HepG2 (cell line): ENCODE measurements at regions not wholly inside any gene's neighbourhood (a gene's known extent, or its start where the extent isn't known, plus 50 kb on each side); places are given as distances from the start of the nearest gene placed in this dataset.

Experiments
- DPF2 ChIP-seq: sonication (generic); formaldehyde crosslinking; IDR thresholded peaks from 2 replicates; pipeline ENCODE4 v1.4.0; 2020; ENCODE audit warnings: mild to moderate bottlenecking, low read depth, missing genetic modification reagents, borderline replicate concordance
- HMG20A ChIP-seq: IDR thresholded peaks from 2 replicates; pipeline ENCODE4 v1.6.1; 2016; ENCODE audit warnings: borderline replicate concordance
- MATR3 ChIP-seq: sonication (generic); formaldehyde crosslinking; IDR thresholded peaks from 2 replicates; pipeline ENCODE4 v1.4.0; 2020; ENCODE audit warnings: missing genetic modification reagents
- MLLT10 ChIP-seq: sonication (generic); formaldehyde crosslinking; IDR thresholded peaks from 2 replicates; pipeline ENCODE4 v1.4.0; 2020; ENCODE audit warnings: missing genetic modification reagents
- ZNF563 ChIP-seq: sonication (generic); formaldehyde crosslinking; IDR thresholded peaks from 2 replicates; pipeline ENCODE4 v1.8.0; 2022; ENCODE audit warnings: mild to moderate bottlenecking, moderate library complexity, missing genetic modification reagents
- ZSCAN12 ChIP-seq: sonication (generic); formaldehyde crosslinking; IDR thresholded peaks from 2 replicates; pipeline ENCODE4 v1.9.0; 2021; ENCODE audit warnings: mild to moderate bottlenecking, missing genetic modification reagents
- ZSCAN9 ChIP-seq: IDR thresholded peaks from 2 replicates; pipeline ENCODE4 v1.6.1; 2016; ENCODE audit warnings: borderline replicate concordance
- TF ChIP-seq, protein P1 (sequence below): sonication (generic); formaldehyde crosslinking; IDR thresholded peaks from 2 replicates; pipeline ENCODE4 v1.4.0; 2020; ENCODE audit warnings: mild to moderate bottlenecking, missing genetic modification reagents
- TF ChIP-seq, protein P2 (sequence below): sonication (generic); formaldehyde crosslinking; IDR thresholded peaks from 2 replicates; pipeline ENCODE4 v1.4.0; 2020; ENCODE audit warnings: missing genetic modification reagents
- TF ChIP-seq, protein P3 (sequence below): sonication (generic); formaldehyde crosslinking; IDR thresholded peaks from 2 replicates; pipeline ENCODE4 v1.8.1; 2023; ENCODE audit warnings: mild to moderate bottlenecking, missing genetic modification reagents, borderline replicate concordance

DNA sequence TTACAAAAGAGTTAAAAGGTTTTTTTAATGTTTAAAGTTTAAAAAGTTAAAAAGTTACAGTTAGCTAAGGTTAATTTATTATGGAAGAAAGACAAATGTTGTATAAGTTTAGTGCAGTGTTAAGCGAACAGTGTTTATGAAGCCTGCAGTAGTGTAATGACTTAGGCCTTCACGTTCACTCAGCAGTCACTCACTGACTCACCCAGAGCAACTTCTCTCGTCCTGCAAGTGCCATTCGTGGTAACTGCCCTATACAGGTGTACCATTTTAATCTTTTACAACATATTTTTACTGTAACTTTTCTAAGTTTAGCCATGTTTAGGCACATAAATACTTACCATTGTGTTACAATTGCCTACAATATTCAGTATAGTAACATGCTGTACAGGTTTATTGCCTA is 398.2 kb upstream of the NBEA start (continued):
- TF ChIP-seq, protein P1, sequence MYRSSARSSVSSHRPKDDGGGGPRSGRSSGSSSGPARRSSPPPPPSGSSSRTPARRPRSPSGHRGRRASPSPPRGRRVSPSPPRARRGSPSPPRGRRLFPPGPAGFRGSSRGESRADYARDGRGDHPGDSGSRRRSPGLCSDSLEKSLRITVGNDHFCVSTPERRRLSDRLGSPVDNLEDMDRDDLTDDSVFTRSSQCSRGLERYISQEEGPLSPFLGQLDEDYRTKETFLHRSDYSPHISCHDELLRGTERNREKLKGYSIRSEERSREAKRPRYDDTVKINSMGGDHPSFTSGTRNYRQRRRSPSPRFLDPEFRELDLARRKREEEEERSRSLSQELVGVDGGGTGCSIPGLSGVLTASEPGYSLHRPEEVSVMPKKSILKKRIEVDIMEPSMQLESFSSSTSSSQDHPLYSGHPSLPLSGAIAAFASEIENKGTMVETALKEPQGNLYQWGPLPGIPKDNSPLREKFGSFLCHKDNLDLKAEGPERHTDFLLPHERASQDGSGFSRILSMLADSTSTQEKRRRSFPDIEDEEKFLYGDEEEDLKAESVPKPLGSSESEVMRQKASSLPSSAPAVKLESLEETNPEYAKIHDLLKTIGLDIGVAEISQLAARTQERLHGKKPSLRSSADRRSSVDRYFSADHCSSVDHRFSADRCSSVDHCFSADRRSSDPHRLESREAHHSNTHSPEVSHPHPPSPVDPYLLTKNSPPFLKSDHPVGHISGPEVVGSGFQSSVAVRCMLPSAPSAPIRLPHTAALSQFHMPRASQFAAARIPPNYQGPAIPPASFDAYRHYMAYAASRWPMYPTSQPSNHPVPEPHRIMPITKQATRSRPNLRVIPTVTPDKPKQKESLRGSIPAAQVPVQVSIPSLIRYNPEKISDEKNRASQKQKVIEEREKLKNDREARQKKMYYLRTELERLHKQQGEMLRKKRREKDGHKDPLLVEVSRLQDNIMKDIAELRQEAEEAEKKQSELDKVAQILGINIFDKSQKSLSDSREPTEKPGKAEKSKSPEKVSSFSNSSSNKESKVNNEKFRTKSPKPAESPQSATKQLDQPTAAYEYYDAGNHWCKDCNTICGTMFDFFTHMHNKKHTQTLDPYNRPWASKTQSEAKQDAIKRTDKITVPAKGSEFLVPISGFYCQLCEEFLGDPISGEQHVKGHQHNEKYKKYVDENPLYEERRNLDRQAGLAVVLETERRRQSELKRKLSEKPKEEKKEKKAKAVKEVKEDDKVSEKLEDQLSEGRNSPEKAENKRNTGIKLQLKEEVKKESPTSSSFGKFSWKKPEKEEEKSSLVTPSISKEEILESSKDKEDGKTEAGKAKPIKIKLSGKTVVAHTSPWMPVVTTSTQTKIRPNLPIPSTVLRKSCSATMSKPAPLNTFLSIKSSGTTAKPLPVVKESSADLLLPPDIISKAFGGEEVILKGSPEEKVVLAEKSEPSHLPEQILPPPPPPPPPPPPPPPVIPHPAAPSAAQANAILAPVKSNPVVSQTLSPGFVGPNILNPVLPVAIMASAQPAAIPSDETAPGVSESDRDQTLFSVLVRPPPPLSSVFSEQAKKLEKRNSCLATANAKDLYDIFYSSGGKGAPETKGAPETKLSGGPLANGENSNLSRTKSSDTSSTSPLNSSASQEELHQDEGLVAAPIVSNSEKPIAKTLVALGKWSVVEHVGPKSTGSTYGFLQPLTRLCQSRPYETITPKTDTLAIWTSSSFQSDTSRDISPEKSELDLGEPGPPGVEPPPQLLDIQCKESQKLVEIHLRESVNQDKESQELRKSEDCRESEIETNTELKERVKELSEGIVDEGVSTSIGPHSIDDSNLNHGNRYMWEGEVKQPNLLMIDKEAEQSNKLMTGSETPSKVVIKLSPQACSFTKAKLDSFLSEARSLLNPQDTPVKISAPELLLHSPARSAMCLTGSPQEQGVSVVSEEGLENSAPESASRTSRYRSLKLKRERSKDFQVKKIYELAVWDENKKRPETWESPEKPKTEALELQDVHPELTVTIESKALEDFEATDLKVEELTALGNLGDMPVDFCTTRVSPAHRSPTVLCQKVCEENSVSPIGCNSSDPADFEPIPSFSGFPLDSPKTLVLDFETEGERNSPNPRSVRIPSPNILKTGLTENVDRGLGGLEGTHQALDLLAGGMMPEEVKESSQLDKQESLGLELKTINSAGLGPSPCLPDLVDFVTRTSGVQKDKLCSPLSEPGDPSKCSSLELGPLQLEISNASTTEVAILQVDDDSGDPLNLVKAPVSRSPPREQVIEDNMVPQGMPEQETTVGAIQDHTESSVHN (CRISPR knock-in tag) = no peak
- TF ChIP-seq MLLT10 = no peak
- no peak for TF ChIP-seq HMG20A (CRISPR knock-in tag)
- TF ChIP-seq, protein P2, sequence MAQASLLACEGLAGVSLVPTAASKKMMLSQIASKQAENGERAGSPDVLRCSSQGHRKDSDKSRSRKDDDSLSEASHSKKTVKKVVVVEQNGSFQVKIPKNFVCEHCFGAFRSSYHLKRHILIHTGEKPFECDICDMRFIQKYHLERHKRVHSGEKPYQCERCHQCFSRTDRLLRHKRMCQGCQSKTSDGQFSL (CRISPR knock-in tag) = no peak
- TF ChIP-seq DPF2 = no peak
- no peak for TF ChIP-seq MATR3 (CRISPR knock-in tag)
- TF ChIP-seq, protein P3, sequence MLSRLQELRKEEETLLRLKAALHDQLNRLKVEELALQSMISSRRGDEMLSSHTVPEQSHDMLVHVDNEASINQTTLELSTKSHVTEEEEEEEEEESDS (CRISPR knock-in tag) = no peak
- TF ChIP-seq ZNF563 (CRISPR knock-in tag) = no peak
- TF ChIP-seq ZSCAN9 (CRISPR knock-in tag) = no peak
- TF ChIP-seq ZSCAN12 (CRISPR knock-in tag) = no peak
